Mammary epithelial cell (primary cell): ENCODE measurements at regions not wholly inside any gene's neighbourhood (a gene's known extent, or its start where the extent isn't known, plus 50 kb on each side); places are given as distances from the start of the nearest gene placed in this dataset.

Experiments used
- EZH2 ChIP-seq: IDR thresholded peaks from 2 replicates; pipeline ENCODE4 v1.6.1; 2012; ENCODE audit warnings: low read length, inconsistent platforms, borderline replicate concordance
- TF ChIP-seq, protein P1 (sequence below), 2 donors: IDR thresholded peaks in 1 of 2; conservative IDR thresholded peaks in 1 of 2; 2 replicates each; pipeline ENCODE4 v1.5.1; 2011 to 2012; ENCODE audit warnings: inconsistent platforms in 2 of 2, low read length in 2 of 2, mild to moderate bottlenecking in 2 of 2, control low read depth in 1 of 2, low read depth in 1 of 2; ENCODE audit not compliant: insufficient read depth in 1 of 2; ENCODE audit errors: extremely low read depth in 1 of 2

- TF ChIP-seq, protein P1, sequence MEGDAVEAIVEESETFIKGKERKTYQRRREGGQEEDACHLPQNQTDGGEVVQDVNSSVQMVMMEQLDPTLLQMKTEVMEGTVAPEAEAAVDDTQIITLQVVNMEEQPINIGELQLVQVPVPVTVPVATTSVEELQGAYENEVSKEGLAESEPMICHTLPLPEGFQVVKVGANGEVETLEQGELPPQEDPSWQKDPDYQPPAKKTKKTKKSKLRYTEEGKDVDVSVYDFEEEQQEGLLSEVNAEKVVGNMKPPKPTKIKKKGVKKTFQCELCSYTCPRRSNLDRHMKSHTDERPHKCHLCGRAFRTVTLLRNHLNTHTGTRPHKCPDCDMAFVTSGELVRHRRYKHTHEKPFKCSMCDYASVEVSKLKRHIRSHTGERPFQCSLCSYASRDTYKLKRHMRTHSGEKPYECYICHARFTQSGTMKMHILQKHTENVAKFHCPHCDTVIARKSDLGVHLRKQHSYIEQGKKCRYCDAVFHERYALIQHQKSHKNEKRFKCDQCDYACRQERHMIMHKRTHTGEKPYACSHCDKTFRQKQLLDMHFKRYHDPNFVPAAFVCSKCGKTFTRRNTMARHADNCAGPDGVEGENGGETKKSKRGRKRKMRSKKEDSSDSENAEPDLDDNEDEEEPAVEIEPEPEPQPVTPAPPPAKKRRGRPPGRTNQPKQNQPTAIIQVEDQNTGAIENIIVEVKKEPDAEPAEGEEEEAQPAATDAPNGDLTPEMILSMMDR (conservative IDR thresholded peaks at IDR 0.05 in 1 of 2, IDR thresholded peaks at IDR 0.05 in 1 of 2; ENCODE audit: extremely low read depth in 1 of 2, insufficient read depth in 1 of 2, low read depth in 1 of 2, low read length in 2 of 2) = no peak
- no peak for TF ChIP-seq EZH2
These were observed 107.3 kb downstream of the ADRA2C start for GRCh38 chr4:3873408-3874027.
